Hepatocyte (in vitro differentiated cells): ENCODE measurements at regions not wholly inside any gene's neighbourhood (a gene's known extent, or its start where the extent isn't known, plus 50 kb on each side); places are given as distances from the start of the nearest gene placed in this dataset.
"Not testable (repeated sequence)": the region's sequence is repeated elsewhere in the genome, so short reads cannot be mapped to it uniquely, and the experiment has no call there.

ENCODE experiments used
- DNase-seq: peaks from one replicate; pipeline ENCODE4 v3.0.0-alpha.2; 2016; ENCODE audit warnings: low spot score
- H2AFZ ChIP-seq: fragments of 200-600 bp; sonication (generic); 2 replicates; pipeline ENCODE4 v1.6.0; 2016; ENCODE audit warnings: antibody characterized with exemption, mild to moderate bottlenecking
- H3K27ac ChIP-seq: fragments of 200-600 bp; sonication (generic); 2 replicates; pipeline ENCODE4 v1.5.1; 2016; ENCODE audit warnings: mild to moderate bottlenecking
- H3K27me3 ChIP-seq: fragments of 200-600 bp; sonication (generic); 2 replicates; pipeline ENCODE4 v1.6.1; 2016
- H3K36me3 ChIP-seq: fragments of 200-600 bp; sonication (generic); replicated peaks from 2 replicates; pipeline ENCODE4 v1.5.1; 2016; ENCODE audit warnings: low read depth; ENCODE audit not compliant: insufficient read depth
- H3K4me1 ChIP-seq: fragments of 200-600 bp; sonication (generic); 2 replicates; pipeline ENCODE4 v1.5.1; 2016; ENCODE audit warnings: mild to moderate bottlenecking, moderate library complexity; ENCODE audit not compliant: insufficient read depth
- H3K4me2 ChIP-seq: fragments of 200-600 bp; sonication (generic); 2 replicates; pipeline ENCODE4 v1.6.0; 2016
- H3K4me3 ChIP-seq: fragments of 200-600 bp; sonication (generic); 2 replicates; pipeline ENCODE4 v1.5.1; 2016; ENCODE audit warnings: mild to moderate bottlenecking
- H3K79me2 ChIP-seq: fragments of 200-600 bp; sonication (generic); 2 replicates; pipeline ENCODE4 v1.6.0; 2017; ENCODE audit warnings: mild to moderate bottlenecking
- H3K9me2 ChIP-seq: fragments of 200-600 bp; sonication (generic); replicated peaks from 2 replicates; pipeline ENCODE4 v1.6.0; 2017; ENCODE audit warnings: mild to moderate bottlenecking; ENCODE audit not compliant: insufficient read depth
- H3K9me3 ChIP-seq: fragments of 200-600 bp; sonication (generic); 2 replicates; pipeline ENCODE4 v1.5.1; 2016; ENCODE audit warnings: low read depth, mild to moderate bottlenecking
- H4K20me1 ChIP-seq: fragments of 200-600 bp; sonication (generic); 2 replicates; pipeline ENCODE4 v1.6.0; 2016; ENCODE audit warnings: mild to moderate bottlenecking; ENCODE audit not compliant: insufficient read depth, poor library complexity, severe bottlenecking
- EZH2 ChIP-seq: fragments of 200-600 bp; sonication (generic); IDR thresholded peaks from 2 replicates; pipeline ENCODE4 v1.6.1; 2016; ENCODE audit warnings: antibody characterized with exemption, mild to moderate bottlenecking, borderline replicate concordance
- EZH2phosphoT487 ChIP-seq: fragments of 200-600 bp; sonication (generic); IDR thresholded peaks from one replicate; pipeline ENCODE4 v1.6.1; 2018; ENCODE audit warnings: antibody characterized with exemption, mild to moderate bottlenecking, low read depth, moderate library complexity; ENCODE audit not compliant: unreplicated experiment, severe bottlenecking
- WGBS: methylation state at CpG from one replicate; pipeline ENCODE4 v1.1.6; 2016; ENCODE audit warnings: low lambda C conversion rate; ENCODE audit errors: missing lambda C conversion rate; 5-methylcytosine and 5-hydroxymethylcytosine counted together
- TF ChIP-seq, protein P1 (sequence below): fragments of 200-600 bp; sonication (generic); IDR thresholded peaks from 2 replicates; pipeline ENCODE4 v1.5.1; 2016; ENCODE audit warnings: antibody characterized with exemption, mild to moderate bottlenecking; ENCODE audit not compliant: poor library complexity

DNA sequence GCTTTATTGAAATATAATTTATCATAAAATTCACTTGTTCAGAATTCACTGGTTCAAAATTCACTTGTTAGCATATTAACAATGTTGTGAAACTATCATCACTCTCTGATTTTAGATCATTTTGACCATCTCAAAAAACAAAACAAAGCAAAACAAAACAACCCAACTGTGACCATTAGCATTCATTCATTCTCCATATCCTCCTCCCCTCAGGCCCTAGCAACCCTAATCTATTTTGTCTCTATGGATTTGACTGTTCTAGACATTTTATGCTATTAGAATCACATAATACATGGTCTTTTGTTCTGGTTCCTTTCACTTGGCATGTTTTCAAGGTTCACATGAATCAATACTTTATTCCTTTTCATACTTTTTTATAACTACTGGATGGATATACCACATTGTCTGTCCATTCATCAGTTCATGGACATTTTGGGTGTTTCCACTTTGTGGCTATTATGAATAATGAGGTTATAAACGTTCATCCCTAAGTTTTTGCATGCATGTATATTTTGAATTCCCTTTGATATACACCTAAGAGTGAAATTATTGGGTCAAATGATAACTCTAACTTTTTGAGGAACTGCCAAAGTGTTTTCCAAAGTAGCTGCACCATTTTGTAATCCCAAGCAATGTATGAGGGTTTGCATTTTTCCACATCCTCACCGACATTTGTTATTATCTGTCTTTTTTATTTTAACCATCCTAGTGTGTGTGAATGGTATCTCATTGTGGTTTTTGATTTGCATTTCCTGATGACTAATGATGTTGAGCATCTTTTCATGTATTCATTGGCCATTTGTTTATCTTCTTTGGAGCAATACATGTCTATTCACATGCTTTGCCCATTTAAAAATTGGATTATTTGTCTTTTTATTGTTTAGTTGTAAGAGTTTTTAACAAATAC, 304.1 kb downstream of the SH3GL2 start:
- WGBS: 82% methylated on average over 2 of the region's 2 CpGs

DNA sequence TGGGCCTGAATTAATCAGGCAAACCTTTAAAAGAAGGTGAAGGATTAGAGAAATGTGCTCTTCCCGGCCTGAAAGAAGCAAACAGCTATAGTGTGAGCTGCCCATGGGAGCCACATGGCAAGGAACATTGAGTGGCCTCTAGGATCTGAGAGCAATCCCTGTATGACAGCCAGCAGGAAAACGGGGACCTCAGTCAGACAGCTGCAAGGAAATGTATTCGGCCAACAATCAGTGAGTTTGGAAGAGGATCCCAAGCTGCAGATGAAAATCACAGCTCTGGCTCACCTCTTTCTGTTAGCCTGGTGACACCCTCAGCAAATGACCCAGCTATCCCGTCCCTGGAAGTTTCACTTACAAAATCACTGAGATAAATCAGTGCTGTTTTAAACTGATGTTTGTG, 309.2 kb downstream of the SH3GL2 start:
- Histone ChIP-seq H4K20me1 (no peaks in the 10 kb centered on the region), H3K27ac (no peak overlapping the region), H3K9me3 (no peaks in the 10 kb centered on the region), H3K4me2 (no peak overlapping the region), H3K79me2 (no peaks in the 10 kb centered on the region), H3K9me2 (no peaks in the 10 kb centered on the region), H2AFZ (no peak overlapping the region), H3K36me3 (no peaks in the 10 kb centered on the region), H3K27me3 (no peaks in the 10 kb centered on the region), H3K4me1 (no peaks in the 10 kb centered on the region), H3K4me3 (no peak overlapping the region)
- no peak for TF ChIP-seq EZH2
- TF ChIP-seq EZH2phosphoT487: no peak
- TF ChIP-seq, protein P1, sequence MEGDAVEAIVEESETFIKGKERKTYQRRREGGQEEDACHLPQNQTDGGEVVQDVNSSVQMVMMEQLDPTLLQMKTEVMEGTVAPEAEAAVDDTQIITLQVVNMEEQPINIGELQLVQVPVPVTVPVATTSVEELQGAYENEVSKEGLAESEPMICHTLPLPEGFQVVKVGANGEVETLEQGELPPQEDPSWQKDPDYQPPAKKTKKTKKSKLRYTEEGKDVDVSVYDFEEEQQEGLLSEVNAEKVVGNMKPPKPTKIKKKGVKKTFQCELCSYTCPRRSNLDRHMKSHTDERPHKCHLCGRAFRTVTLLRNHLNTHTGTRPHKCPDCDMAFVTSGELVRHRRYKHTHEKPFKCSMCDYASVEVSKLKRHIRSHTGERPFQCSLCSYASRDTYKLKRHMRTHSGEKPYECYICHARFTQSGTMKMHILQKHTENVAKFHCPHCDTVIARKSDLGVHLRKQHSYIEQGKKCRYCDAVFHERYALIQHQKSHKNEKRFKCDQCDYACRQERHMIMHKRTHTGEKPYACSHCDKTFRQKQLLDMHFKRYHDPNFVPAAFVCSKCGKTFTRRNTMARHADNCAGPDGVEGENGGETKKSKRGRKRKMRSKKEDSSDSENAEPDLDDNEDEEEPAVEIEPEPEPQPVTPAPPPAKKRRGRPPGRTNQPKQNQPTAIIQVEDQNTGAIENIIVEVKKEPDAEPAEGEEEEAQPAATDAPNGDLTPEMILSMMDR: no peak
- DNase-seq: no peak
- WGBS: 89% methylated on average over 4 of the region's 4 CpGs

More for the DNA sequence above, 304.1 kb downstream of the SH3GL2 start:
- Histone ChIP-seq H3K27ac (no peak overlapping the region), H3K36me3 (no peaks in the 10 kb centered on the region), H2AFZ (no peak overlapping the region), H3K9me2 (no peaks in the 10 kb centered on the region), H3K4me3 (no peak overlapping the region), H3K27me3 (no peaks in the 10 kb centered on the region), H3K4me1 (no peaks in the 10 kb centered on the region), H3K79me2 (no peaks in the 10 kb centered on the region), H3K9me3 (no peaks in the 10 kb centered on the region), H3K4me2 (no peak overlapping the region), H4K20me1 (no peaks in the 10 kb centered on the region)
- DNase-seq: no peak
- TF ChIP-seq EZH2: no peak
- TF ChIP-seq, protein P1: no peak
- TF ChIP-seq EZH2phosphoT487: no peak

DNA sequence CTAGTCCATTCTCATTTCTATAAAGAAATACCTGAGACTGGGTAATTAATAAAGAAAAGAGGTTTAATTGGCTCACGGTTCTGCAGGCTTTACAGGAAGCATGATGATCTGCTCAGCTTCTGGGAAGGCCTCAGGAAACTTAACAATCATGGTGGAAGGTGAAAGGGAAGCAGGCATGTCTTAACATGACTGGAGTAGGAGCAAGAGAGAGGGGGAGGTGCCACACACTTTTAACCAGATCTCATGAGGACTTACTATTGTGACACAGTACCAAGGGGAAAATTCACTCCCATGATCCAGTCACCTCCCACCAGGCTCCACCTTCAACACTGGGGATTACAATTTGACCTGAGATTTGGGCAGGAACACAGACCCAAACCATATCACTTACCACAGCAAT, 310.1 kb downstream of the SH3GL2 start:
- H3K4me2 ChIP-seq, H4K20me1 ChIP-seq, H2AFZ ChIP-seq, H3K36me3 ChIP-seq, H3K9me2 ChIP-seq, H3K9me3 ChIP-seq, H3K27ac ChIP-seq, DNase-seq, H3K27me3 ChIP-seq, H3K79me2 ChIP-seq, H3K4me3 ChIP-seq, H3K4me1 ChIP-seq: not testable (repeated sequence)
- 85% methylated on average over 1 of the region's 1 CpG for WGBS

DNA sequence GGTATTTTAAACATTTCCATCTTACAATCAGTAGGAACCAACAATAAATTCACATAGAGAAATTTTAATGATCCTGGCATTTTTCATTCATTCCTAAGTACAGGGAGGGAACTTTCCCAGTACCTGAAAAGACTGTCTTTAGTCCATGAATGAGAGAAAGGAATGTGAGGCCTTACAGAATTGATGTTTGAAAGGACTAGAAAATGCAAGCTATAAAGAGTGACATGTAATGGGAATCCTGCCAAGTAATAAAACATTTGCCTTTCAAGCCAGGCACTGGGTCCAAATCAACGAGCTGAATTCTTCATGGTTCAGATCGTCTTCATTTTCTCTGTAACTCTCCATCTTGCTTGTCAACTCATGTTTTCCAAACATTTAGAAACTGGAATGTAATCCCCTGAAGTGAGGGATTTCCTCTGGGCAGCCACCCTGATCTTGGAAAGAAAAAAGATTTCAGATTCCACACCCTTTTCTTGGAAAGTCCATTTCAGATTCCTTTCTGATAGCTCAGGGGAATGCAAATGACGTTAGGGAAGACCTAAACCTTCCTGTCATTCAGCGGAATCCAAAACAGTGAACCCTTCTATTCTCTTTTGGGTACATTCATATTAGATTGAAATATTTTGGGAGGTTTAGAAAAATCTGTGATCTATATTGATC, 315.8 kb downstream of the SH3GL2 start:
- H3K36me3 ChIP-seq: no peaks in the 10 kb centered on the region
- TF ChIP-seq EZH2phosphoT487 (no peak), EZH2 (no peak)
- TF ChIP-seq, protein P1: no peak
- no peaks in the 10 kb centered on the region for H4K20me1 ChIP-seq
- H2AFZ ChIP-seq: no peak overlapping the region
- no peak overlapping the region for H3K27ac ChIP-seq
- no peaks in the 10 kb centered on the region for H3K9me2 ChIP-seq
- 57% methylated on average over 4 of the region's 4 CpGs for WGBS
- H3K4me3 ChIP-seq: no peak overlapping the region
- no peaks in the 10 kb centered on the region for H3K9me3 ChIP-seq
- no peaks in the 10 kb centered on the region for H3K27me3 ChIP-seq
- no peak for DNase-seq
- no peaks in the 10 kb centered on the region for H3K79me2 ChIP-seq
- no peak overlapping the region for H3K4me2 ChIP-seq
- H3K4me1 ChIP-seq: no peaks in the 10 kb centered on the region
